ENCODE measurements at regions not wholly inside any gene's neighbourhood (a gene's known extent, or its start where the extent isn't known, plus 50 kb on each side); places are given as distances from the start of the nearest gene placed in this dataset.

DNA sequence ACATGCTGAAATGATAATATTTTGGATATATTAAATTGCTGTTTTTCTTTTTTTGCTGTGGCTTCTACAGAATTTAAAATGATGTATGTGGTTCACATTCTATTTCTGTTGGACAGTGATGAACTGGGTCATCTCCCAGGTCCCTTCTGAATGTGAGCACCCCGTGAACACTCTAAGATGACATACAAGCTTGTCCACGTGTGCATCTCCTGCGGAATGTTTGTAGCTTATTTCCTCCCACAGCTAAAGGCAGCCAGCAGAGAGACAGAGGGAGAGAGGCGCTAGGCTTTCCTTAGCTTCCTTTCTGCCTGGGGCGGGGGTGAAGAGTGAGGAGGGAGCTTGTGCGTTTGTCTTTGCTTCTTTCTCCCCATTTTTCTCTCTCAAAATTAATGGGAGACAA lies 219.1 kb downstream of the EMX2 start:
- H3K27me3 ChIP-seq (replicated peaks in 1 of 4; ENCODE audit: control insufficient read depth in 3 of 4, extremely low read depth in 1 of 4, insufficient read depth in 3 of 4, low read length in 3 of 4): no peaks in the 10 kb centered on the region; a peak in 1 of 7 replicates

More for the DNA sequence above, 219.1 kb downstream of the EMX2 start:
- H3K79me1 ChIP-seq (ENCODE audit: low read depth, low read length): no peaks in the 10 kb centered on the region
- no peak overlapping the region for H2BK20ac ChIP-seq (ENCODE audit: low read length)
- no peak overlapping the region for H3K27ac ChIP-seq (ENCODE audit: low read depth, low read length)
- no peak overlapping the region for H4K91ac ChIP-seq (replicated peaks; ENCODE audit: insufficient read length, low read length)
- no peak overlapping the region for H2BK120ac ChIP-seq (replicated peaks; ENCODE audit: low read depth, low read length)
- no peaks in the 10 kb centered on the region for H3K79me2 ChIP-seq (ENCODE audit: control insufficient read depth in 1 of 2, insufficient read depth in 2 of 2, low read length in 2 of 2)
- H2AK5ac ChIP-seq (ENCODE audit: low read depth, low read length): no peak overlapping the region
- DNase-seq (ENCODE audit: low read depth in 1 of 2, low spot score in 2 of 2) (no peak), FAIRE-seq (no peak)
- WGBS, 2 experiments (ENCODE audit: extremely low coverage in 1 of 2, insufficient coverage in 1 of 2, insufficient read length in 1 of 2, insufficient replicate concordance in 2 of 2, low coverage in 1 of 2, low lambda C conversion rate in 2 of 2, missing lambda C conversion rate in 1 of 2): 83% methylated on average over 5 of the region's 6 CpGs; no CpG with 5 or more reads in 1 of the 2 experiments
- H3K23ac ChIP-seq (ENCODE audit: insufficient read length): no peak overlapping the region
- no peak overlapping the region for H3K18ac ChIP-seq (ENCODE audit: extremely low read depth, low read length)
- no peak overlapping the region for H3K4me3 ChIP-seq (ENCODE audit: extremely low read depth in 1 of 4, insufficient read depth in 2 of 4, low read depth in 3 of 4, low read length in 4 of 4)
- no peak overlapping the region for H2AFZ ChIP-seq (ENCODE audit: low read length)
- H3K9me3 ChIP-seq (ENCODE audit: insufficient read depth in 2 of 2, low read depth in 1 of 2, low read length in 1 of 2): no peaks in the 10 kb centered on the region
- ChIA-PET POLR2A (ENCODE audit: partially characterized antibody) (interaction anchor here (1.3 kb wide), 1 partner anchor 16 kb away, joined by 3 read pairs; no protein-coding TSS in a partner anchor), CTCF (ENCODE audit: partially characterized antibody) (interaction anchor here (1.0 to 1.5 kb wide), 4 partner anchors 9 to 52 kb away, joined by 3 to 4 read pairs (median 3); no protein-coding TSS in a partner anchor)
- no peak overlapping the region for H3K14ac ChIP-seq (ENCODE audit: insufficient read length)
- H3K4me2 ChIP-seq (ENCODE audit: insufficient read depth in 1 of 2, low read depth in 2 of 2, low read length in 2 of 2): no peak overlapping the region
- H4K8ac ChIP-seq (ENCODE audit: extremely low read depth, insufficient read depth, low read length): no peak overlapping the region
- H3K23me2 ChIP-seq (ENCODE audit: low read depth, low read length): no peaks in the 10 kb centered on the region
- no peak overlapping the region for H3K56ac ChIP-seq (replicated peaks; ENCODE audit: insufficient read length, low read depth, low read length)
- H2BK5ac ChIP-seq (ENCODE audit: low read depth, low read length): no peak overlapping the region
- TF ChIP-seq TBP (IDR thresholded peaks at IDR 0.05; ENCODE audit: low read depth, low read length): no peak
- TF ChIP-seq GTF2F1 (IDR thresholded peaks at IDR 0.05; ENCODE audit: borderline replicate concordance, low read depth, low read length): no peak
- TF ChIP-seq YY1 (IDR thresholded peaks at IDR 0.05; ENCODE audit: low read depth, low read length): no peak
- no peak for TF ChIP-seq SRF (IDR thresholded peaks at IDR 0.05; ENCODE audit: low read depth, low read length)
- TF ChIP-seq POU5F1 (IDR thresholded peaks at IDR 0.05; ENCODE audit: low read depth, low read length): no peak
- no peak for TF ChIP-seq SIX5 (IDR thresholded peaks at IDR 0.05; ENCODE audit: low read depth, low read length)
- TF ChIP-seq, protein P1, sequence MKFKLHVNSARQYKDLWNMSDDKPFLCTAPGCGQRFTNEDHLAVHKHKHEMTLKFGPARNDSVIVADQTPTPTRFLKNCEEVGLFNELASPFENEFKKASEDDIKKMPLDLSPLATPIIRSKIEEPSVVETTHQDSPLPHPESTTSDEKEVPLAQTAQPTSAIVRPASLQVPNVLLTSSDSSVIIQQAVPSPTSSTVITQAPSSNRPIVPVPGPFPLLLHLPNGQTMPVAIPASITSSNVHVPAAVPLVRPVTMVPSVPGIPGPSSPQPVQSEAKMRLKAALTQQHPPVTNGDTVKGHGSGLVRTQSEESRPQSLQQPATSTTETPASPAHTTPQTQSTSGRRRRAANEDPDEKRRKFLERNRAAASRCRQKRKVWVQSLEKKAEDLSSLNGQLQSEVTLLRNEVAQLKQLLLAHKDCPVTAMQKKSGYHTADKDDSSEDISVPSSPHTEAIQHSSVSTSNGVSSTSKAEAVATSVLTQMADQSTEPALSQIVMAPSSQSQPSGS (IDR thresholded peaks at IDR 0.05; ENCODE audit: low read length): no peak
- H3K36me3 ChIP-seq (ENCODE audit: control insufficient read depth in 2 of 4, insufficient read depth in 4 of 4, low read length in 3 of 4): no peaks in the 10 kb centered on the region
- H2BK15ac ChIP-seq (ENCODE audit: low read length): no peak overlapping the region
- no peak overlapping the region for H2BK12ac ChIP-seq (ENCODE audit: low read depth, low read length)
- H4K5ac ChIP-seq (ENCODE audit: insufficient read length, low read depth, low read length): no peak overlapping the region
- no peak overlapping the region for H3K9ac ChIP-seq (replicated peaks in 1 of 4; ENCODE audit: extremely low read depth in 1 of 4, low read depth in 3 of 4, low read length in 3 of 4)
- no peaks in the 10 kb centered on the region for H4K20me1 ChIP-seq (replicated peaks in 1 of 2; ENCODE audit: control insufficient read depth in 1 of 2, insufficient read depth in 2 of 2, low read length in 2 of 2)
- no peaks in the 10 kb centered on the region for H3K4me1 ChIP-seq (replicated peaks in 1 of 4; ENCODE audit: control insufficient read depth in 3 of 4, insufficient read depth in 4 of 4, low read length in 3 of 4)
- H3K4ac ChIP-seq (replicated peaks; ENCODE audit: insufficient read length, low read depth, low read length): no peak overlapping the region

All from H1 (cell line).